Tibial nerve (tissue), 4 donors: ENCODE measurements at regions not wholly inside any gene's neighbourhood (a gene's known extent, or its start where the extent isn't known, plus 50 kb on each side); places are given as distances from the start of the nearest gene placed in this dataset.
"Not testable (repeated sequence)": the region's sequence is repeated elsewhere in the genome, so short reads cannot be mapped to it uniquely, and the experiment has no call there.

Source experiments
- DNase-seq, 2 donors: peaks; one replicate each; pipeline ENCODE4 v3.0.0-alpha.2; 2019; ENCODE audit warnings: low spot score in 2 of 2
- H3K27ac ChIP-seq, 4 donors: fragments of 200-600 bp; sonication (generic) in 3 of 4; one replicate each; pipeline ENCODE4 v1.5.1; 2017 to 2019; ENCODE audit warnings: mild to moderate bottlenecking in 1 of 4
- H3K27me3 ChIP-seq, 2 donors: fragments of 200-600 bp; sonication (generic) in 1 of 2; one replicate each; pipeline versions ENCODE4 v1.5.1 to v1.6.0; 2017 to 2019
- H3K36me3 ChIP-seq, 3 donors: fragments of 200-600 bp; sonication (generic); one replicate each; pipeline ENCODE4 v1.5.1; 2018 to 2019
- H3K4me1 ChIP-seq, 4 donors: fragments of 200-600 bp; sonication (generic) in 3 of 4; one replicate each; pipeline ENCODE4 v1.5.1; 2017 to 2019
- H3K4me3 ChIP-seq, 4 donors: fragments of 200-600 bp; sonication (generic) in 3 of 4; one replicate each; pipeline ENCODE4 v1.5.1; 2017 to 2019; ENCODE audit warnings: mild to moderate bottlenecking in 1 of 4, moderate library complexity in 1 of 4
- H3K9me3 ChIP-seq, 4 donors: fragments of 200-600 bp; sonication (generic) in 3 of 4; one replicate each; pipeline ENCODE4 v1.5.1; 2017 to 2019
- CTCF ChIP-seq, 5 experiments: fragments of 200-600 bp in 3 of 5; fragments of 450-650 bp in 2 of 5; sonication (generic) in 3 of 5; IDR thresholded peaks; one replicate each; pipeline ENCODE4 v1.5.1; 2016 to 2019; ENCODE audit warnings: antibody characterized with exemption in 5 of 5, mild to moderate bottlenecking in 3 of 5, moderate library complexity in 2 of 5
- EP300 ChIP-seq, 2 donors: sonication (generic); formaldehyde crosslinking; IDR thresholded peaks; one replicate each; pipeline ENCODE4 v1.6.1; 2017; ENCODE audit warnings: antibody characterized with exemption in 2 of 2, mild to moderate bottlenecking in 1 of 2
- POLR2A ChIP-seq, 2 donors: fragments of 450-650 bp; IDR thresholded peaks; one replicate each; pipeline ENCODE4 v1.6.1; 2017; ENCODE audit warnings: antibody characterized with exemption in 2 of 2, mild to moderate bottlenecking in 2 of 2, moderate library complexity in 2 of 2
- WGBS, 2 donors: methylation state at CpG; one replicate each; pipeline ENCODE4 v1.1.5; 2018; 5-methylcytosine and 5-hydroxymethylcytosine counted together

GRCh38 chr5:42074353-42074752 lies 149.3 kb downstream of the FBXO4 start:
- H3K4me1 ChIP-seq = no peaks in the 10 kb centered on the region
- 65 to 72% methylated on average over 1 of the region's 1 CpG for WGBS, 2 donors

GRCh38 chr5:42089705-42090104 lies 164.6 kb downstream of the FBXO4 start:
- Histone ChIP-seq H3K27ac (no peak overlapping the region), H3K27me3 (no peaks in the 10 kb centered on the region), H3K36me3 (no peaks in the 10 kb centered on the region), H3K4me3 (no peak overlapping the region), H3K4me1 (no peaks in the 10 kb centered on the region), H3K9me3 (no peaks in the 10 kb centered on the region)
- DNase-seq = no peak
- TF ChIP-seq POLR2A (IDR thresholded peaks at IDR 0.05) = no peak
- TF ChIP-seq EP300 (IDR thresholded peaks at IDR 0.05) = no peak
- no peak for TF ChIP-seq CTCF (IDR thresholded peaks at IDR 0.05)
- WGBS, 2 donors = 81 to 87% methylated on average over 4 of the region's 4 CpGs

More at GRCh38 chr5:42074353-42074752, 149.3 kb downstream of the FBXO4 start:
- Histone ChIP-seq H3K27ac (no peak overlapping the region), H3K36me3 (no peaks in the 10 kb centered on the region), H3K4me3 (no peak overlapping the region), H3K9me3 (peaks cover 0 to 14% (median 0%) of the 10 kb centered on the region in 4 donors), H3K27me3 (no peaks in the 10 kb centered on the region)
- no peak for DNase-seq
- TF ChIP-seq EP300 (IDR thresholded peaks at IDR 0.05) = no peak
- TF ChIP-seq POLR2A (IDR thresholded peaks at IDR 0.05) = no peak
- no peak for TF ChIP-seq CTCF (IDR thresholded peaks at IDR 0.05)

GRCh38 chr5:42090162-42090561 lies 165.1 kb downstream of the FBXO4 start:
- no peaks in the 10 kb centered on the region for H3K9me3 ChIP-seq
- no peaks in the 10 kb centered on the region for H3K36me3 ChIP-seq
- no peak for DNase-seq
- no peaks in the 10 kb centered on the region for H3K4me1 ChIP-seq
- no peaks in the 10 kb centered on the region for H3K27me3 ChIP-seq
- H3K27ac ChIP-seq = no peak overlapping the region
- H3K4me3 ChIP-seq = no peak overlapping the region
- TF ChIP-seq CTCF (IDR thresholded peaks at IDR 0.05) (no peak), POLR2A (IDR thresholded peaks at IDR 0.05) (no peak), EP300 (IDR thresholded peaks at IDR 0.05) (no peak)

GRCh38 chr5:42099846-42100245 lies 174.8 kb downstream of the FBXO4 start:
- H3K9me3 ChIP-seq, H3K4me1 ChIP-seq, H3K4me3 ChIP-seq, H3K36me3 ChIP-seq, H3K27me3 ChIP-seq, DNase-seq, H3K27ac ChIP-seq: not testable (repeated sequence)
- WGBS, 2 donors = 69% methylated on average over 5 of the region's 5 CpGs

GRCh38 chr5:42108468-42108867 lies 183.4 kb downstream of the FBXO4 start:
- no peak overlapping the region for H3K4me3 ChIP-seq
- no peaks in the 10 kb centered on the region for H3K4me1 ChIP-seq
- TF ChIP-seq EP300 (IDR thresholded peaks at IDR 0.05) (no peak), CTCF (IDR thresholded peaks at IDR 0.05) (no peak), POLR2A (IDR thresholded peaks at IDR 0.05) (no peak)
- no peaks in the 10 kb centered on the region for H3K9me3 ChIP-seq
- no peaks in the 10 kb centered on the region for H3K27me3 ChIP-seq
- no peaks in the 10 kb centered on the region for H3K36me3 ChIP-seq
- no peak for DNase-seq
- H3K27ac ChIP-seq = no peak overlapping the region

- 58 to 78% methylated on average over 3 of the region's 3 CpGs for WGBS, 2 donors
- Histone ChIP-seq H3K4me1 (no peaks in the 10 kb centered on the region), H3K27ac (no peak overlapping the region), H3K4me3 (no peak overlapping the region), H3K27me3 (no peaks in the 10 kb centered on the region), H3K36me3 (no peaks in the 10 kb centered on the region), H3K9me3 (no peaks in the 10 kb centered on the region)
- TF ChIP-seq CTCF (IDR thresholded peaks at IDR 0.05) (no peak), POLR2A (IDR thresholded peaks at IDR 0.05) (no peak), EP300 (IDR thresholded peaks at IDR 0.05) (no peak)
- no peak for DNase-seq
These were observed 184.0 kb downstream of the FBXO4 start for GRCh38 chr5:42109006-42109572.

GRCh38 chr5:42115721-42116120 lies 190.6 kb downstream of the FBXO4 start:
- DNase-seq, H3K36me3 ChIP-seq, H3K27ac ChIP-seq, H3K9me3 ChIP-seq, H3K4me3 ChIP-seq, H3K27me3 ChIP-seq, H3K4me1 ChIP-seq: not testable (repeated sequence)
- 78 to 86% methylated on average over 3 of the region's 3 CpGs for WGBS, 2 donors
